ENCODE measurements at regions not wholly inside any gene's neighbourhood (a gene's known extent, or its start where the extent isn't known, plus 50 kb on each side); places are given as distances from the start of the nearest gene placed in this dataset.

GRCh38 chrX:39639871-39640270 lies 457.9 kb downstream of the BCOR start:
- H3K36me3 ChIP-seq (replicated peaks; ENCODE audit: control insufficient read depth, insufficient read depth, low read length), result no peaks in the 10 kb centered on the region
- DNase-seq, result no peak
- H3K27me3 ChIP-seq (ENCODE audit: control insufficient read depth, insufficient read depth, low read length), result no peaks in the 10 kb centered on the region
- H3K4me3 ChIP-seq (ENCODE audit: insufficient read depth, low read depth, low read length), result no peak overlapping the region

- no peak for DNase-seq
- H3K27me3 ChIP-seq (ENCODE audit: control insufficient read depth, insufficient read depth, low read length), result no peaks in the 10 kb centered on the region
- no peaks in the 10 kb centered on the region for H3K36me3 ChIP-seq (replicated peaks; ENCODE audit: control insufficient read depth, insufficient read depth, low read length)
- no peak overlapping the region for H3K4me3 ChIP-seq (ENCODE audit: insufficient read depth, low read depth, low read length)
Measured at GRCh38 chrX:39640866-39641265, 456.9 kb downstream of the BCOR start.

GRCh38 chrX:39642071-39642470 lies 455.7 kb downstream of the BCOR start:
- H3K36me3 ChIP-seq (replicated peaks; ENCODE audit: control insufficient read depth, insufficient read depth, low read length), result no peaks in the 10 kb centered on the region
- no peaks in the 10 kb centered on the region for H3K27me3 ChIP-seq (ENCODE audit: control insufficient read depth, insufficient read depth, low read length)
- H3K4me3 ChIP-seq (ENCODE audit: insufficient read depth, low read depth, low read length), result no peak overlapping the region
- no peak for DNase-seq

- no peaks in the 10 kb centered on the region for H3K36me3 ChIP-seq (replicated peaks; ENCODE audit: control insufficient read depth, insufficient read depth, low read length)
- no peak overlapping the region for H3K4me3 ChIP-seq (ENCODE audit: insufficient read depth, low read depth, low read length)
- H3K27me3 ChIP-seq (ENCODE audit: control insufficient read depth, insufficient read depth, low read length), result no peaks in the 10 kb centered on the region
- no peak for DNase-seq
Measured at GRCh38 chrX:39643550-39643949, 454.2 kb downstream of the BCOR start.

- H3K27me3 ChIP-seq (ENCODE audit: control insufficient read depth, insufficient read depth, low read length), result no peaks in the 10 kb centered on the region
- no peak for DNase-seq
- H3K36me3 ChIP-seq (replicated peaks; ENCODE audit: control insufficient read depth, insufficient read depth, low read length), result no peaks in the 10 kb centered on the region
- no peak overlapping the region for H3K4me3 ChIP-seq (ENCODE audit: insufficient read depth, low read depth, low read length)
Measured at GRCh38 chrX:39645178-39645895, 452.4 kb downstream of the BCOR start.

- Histone ChIP-seq H3K4me3 (ENCODE audit: insufficient read depth, low read depth, low read length) (no peak overlapping the region), H3K27me3 (ENCODE audit: control insufficient read depth, insufficient read depth, low read length) (no peaks in the 10 kb centered on the region), H3K36me3 (replicated peaks; ENCODE audit: control insufficient read depth, insufficient read depth, low read length) (no peaks in the 10 kb centered on the region)
- DNase-seq, result no peak
Measured at GRCh38 chrX:39648548-39649254, 449.1 kb downstream of the BCOR start.

- no peak for DNase-seq
- Histone ChIP-seq H3K27me3 (ENCODE audit: control insufficient read depth, insufficient read depth, low read length) (no peaks in the 10 kb centered on the region), H3K4me3 (ENCODE audit: insufficient read depth, low read depth, low read length) (no peak overlapping the region), H3K36me3 (replicated peaks; ENCODE audit: control insufficient read depth, insufficient read depth, low read length) (no peaks in the 10 kb centered on the region)
Measured at GRCh38 chrX:39650768-39651347, 446.9 kb downstream of the BCOR start.

- DNase-seq, result peak; percentile 68
- H3K36me3 ChIP-seq (replicated peaks; ENCODE audit: control insufficient read depth, insufficient read depth, low read length), result no peaks in the 10 kb centered on the region
- no peaks in the 10 kb centered on the region for H3K27me3 ChIP-seq (ENCODE audit: control insufficient read depth, insufficient read depth, low read length)
- H3K4me3 ChIP-seq (ENCODE audit: insufficient read depth, low read depth, low read length), result no peak overlapping the region
Measured at GRCh38 chrX:39652336-39652735, 445.4 kb downstream of the BCOR start.

GRCh38 chrX:39653691-39654090 lies 444.1 kb downstream of the BCOR start:
- H3K36me3 ChIP-seq (replicated peaks; ENCODE audit: control insufficient read depth, insufficient read depth, low read length), result no peaks in the 10 kb centered on the region
- H3K27me3 ChIP-seq (ENCODE audit: control insufficient read depth, insufficient read depth, low read length), result no peaks in the 10 kb centered on the region
- DNase-seq, result peak; percentile 76
- H3K4me3 ChIP-seq (ENCODE audit: insufficient read depth, low read depth, low read length), result peak overlapping the region; percentile 29

- Histone ChIP-seq H3K36me3 (replicated peaks; ENCODE audit: control insufficient read depth, insufficient read depth, low read length) (no peaks in the 10 kb centered on the region), H3K4me3 (ENCODE audit: insufficient read depth, low read depth, low read length) (peak overlapping the region; percentile 4; the same call in 1 of the 2 replicates), H3K27me3 (ENCODE audit: control insufficient read depth, insufficient read depth, low read length) (no peaks in the 10 kb centered on the region)
- peak; percentile 72 for DNase-seq
Measured at GRCh38 chrX:39654183-39654925, 443.4 kb downstream of the BCOR start.

- H3K4me3 ChIP-seq (ENCODE audit: insufficient read depth, low read depth, low read length), result no peak overlapping the region
Measured at GRCh38 chrX:39654952-39655351, 442.8 kb downstream of the BCOR start.

GRCh38 chrX:39661116-39661907 lies 436.4 kb downstream of the BCOR start:
- DNase-seq, result no peak
- Histone ChIP-seq H3K4me3 (ENCODE audit: insufficient read depth, low read depth, low read length) (no peak overlapping the region), H3K36me3 (replicated peaks; ENCODE audit: control insufficient read depth, insufficient read depth, low read length) (no peaks in the 10 kb centered on the region), H3K27me3 (ENCODE audit: control insufficient read depth, insufficient read depth, low read length) (no peaks in the 10 kb centered on the region)

More at GRCh38 chrX:39654952-39655351, 442.8 kb downstream of the BCOR start:
- H3K36me3 ChIP-seq (replicated peaks; ENCODE audit: control insufficient read depth, insufficient read depth, low read length), result no peaks in the 10 kb centered on the region
- DNase-seq, result no peak
- no peaks in the 10 kb centered on the region for H3K27me3 ChIP-seq (ENCODE audit: control insufficient read depth, insufficient read depth, low read length)

GRCh38 chrX:39665830-39666518 lies 431.8 kb downstream of the BCOR start:
- H3K27me3 ChIP-seq (ENCODE audit: control insufficient read depth, insufficient read depth, low read length), result no peaks in the 10 kb centered on the region
- no peak overlapping the region for H3K4me3 ChIP-seq (ENCODE audit: insufficient read depth, low read depth, low read length)
- DNase-seq, result no peak
- H3K36me3 ChIP-seq (replicated peaks; ENCODE audit: control insufficient read depth, insufficient read depth, low read length), result no peaks in the 10 kb centered on the region

All from H7 (cell line).